Endothelial cell (in vitro differentiated cells): ENCODE measurements at regions not wholly inside any gene's neighbourhood (a gene's known extent, or its start where the extent isn't known, plus 50 kb on each side); places are given as distances from the start of the nearest gene placed in this dataset.

ENCODE experiments used
- DNase-seq: peaks from one replicate; pipeline ENCODE4 v3.0.0; 2021; ENCODE audit warnings: low spot score
- H3K27ac Mint-ChIP-seq: one replicate; pipeline ENCODE4 v1.8.0; 2021; ENCODE audit warnings: mixed read lengths, inconsistent platforms; ENCODE audit not compliant: unreplicated experiment
- H3K27me3 Mint-ChIP-seq: one replicate; pipeline ENCODE4 v1.8.0; 2021; ENCODE audit warnings: mild to moderate bottlenecking, moderate library complexity, mixed read lengths, inconsistent platforms; ENCODE audit not compliant: unreplicated experiment
- H3K36me3 Mint-ChIP-seq: one replicate; pipeline ENCODE4 v1.8.0; 2021; ENCODE audit warnings: mild to moderate bottlenecking, low read depth, mixed read lengths, inconsistent platforms; ENCODE audit not compliant: unreplicated experiment
- H3K4me1 Mint-ChIP-seq: one replicate; pipeline ENCODE4 v1.8.0; 2021; ENCODE audit warnings: mild to moderate bottlenecking, mixed read lengths, inconsistent platforms; ENCODE audit not compliant: unreplicated experiment
- H3K4me3 Mint-ChIP-seq: one replicate; pipeline ENCODE4 v1.8.0; 2021; ENCODE audit warnings: mild to moderate bottlenecking, mixed read lengths, inconsistent platforms; ENCODE audit not compliant: unreplicated experiment
- H3K9me3 Mint-ChIP-seq: one replicate; pipeline ENCODE4 v1.8.0; 2021; ENCODE audit warnings: mixed read lengths, inconsistent platforms; ENCODE audit not compliant: unreplicated experiment
- CTCF ChIP-seq: fragments of 200-600 bp; sonication (generic); IDR thresholded peaks from one replicate; pipeline ENCODE4 v1.5.0; 2021; ENCODE audit warnings: antibody characterized with exemption; ENCODE audit not compliant: unreplicated experiment

GRCh38 chr5:135776457-135776856 lies 58.0 kb upstream of the SLC25A48 start:
- DNase-seq, result no peak
- Mint-ChIP-seq H3K4me1 (no peaks in the 10 kb centered on the region), H3K27ac (no peak overlapping the region), H3K27me3 (no peaks in the 10 kb centered on the region), H3K36me3 (no peaks in the 10 kb centered on the region), H3K9me3 (no peaks in the 10 kb centered on the region), H3K4me3 (no peak overlapping the region)
- no peak for TF ChIP-seq CTCF

GRCh38 chr5:135761746-135762145 lies 72.7 kb upstream of the SLC25A48 start:
- no peak overlapping the region for H3K4me3 Mint-ChIP-seq

GRCh38 chr5:135759149-135759784 lies 75.2 kb upstream of the SLC25A48 start:
- H3K4me3 Mint-ChIP-seq, result no peak overlapping the region

More at GRCh38 chr5:135761746-135762145, 72.7 kb upstream of the SLC25A48 start:
- Mint-ChIP-seq H3K27ac (no peak overlapping the region), H3K9me3 (no peaks in the 10 kb centered on the region), H3K27me3 (no peaks in the 10 kb centered on the region), H3K4me1 (no peaks in the 10 kb centered on the region), H3K36me3 (no peaks in the 10 kb centered on the region)
- no peak for TF ChIP-seq CTCF
- no peak for DNase-seq

GRCh38 chr5:135753990-135754389 lies 80.5 kb upstream of the SLC25A48 start:
- no peak for DNase-seq
- no peak overlapping the region for H3K27ac Mint-ChIP-seq
- no peaks in the 10 kb centered on the region for H3K36me3 Mint-ChIP-seq
- H3K27me3 Mint-ChIP-seq, result no peaks in the 10 kb centered on the region
- no peaks in the 10 kb centered on the region for H3K9me3 Mint-ChIP-seq
- H3K4me1 Mint-ChIP-seq, result no peaks in the 10 kb centered on the region
- H3K4me3 Mint-ChIP-seq, result no peak overlapping the region
- no peak for TF ChIP-seq CTCF

More at GRCh38 chr5:135759149-135759784, 75.2 kb upstream of the SLC25A48 start:
- no peaks in the 10 kb centered on the region for H3K4me1 Mint-ChIP-seq
- no peaks in the 10 kb centered on the region for H3K27me3 Mint-ChIP-seq
- DNase-seq, result no peak
- H3K9me3 Mint-ChIP-seq, result no peaks in the 10 kb centered on the region
- no peak for TF ChIP-seq CTCF
- no peaks in the 10 kb centered on the region for H3K36me3 Mint-ChIP-seq
- H3K27ac Mint-ChIP-seq, result no peak overlapping the region

- TF ChIP-seq CTCF, result no peak
- no peaks in the 10 kb centered on the region for H3K4me1 Mint-ChIP-seq
- no peaks in the 10 kb centered on the region for H3K27me3 Mint-ChIP-seq
- H3K36me3 Mint-ChIP-seq, result peaks cover 6% of the 10 kb centered on the region
- no peaks in the 10 kb centered on the region for H3K9me3 Mint-ChIP-seq
- DNase-seq, result no peak
- no peak overlapping the region for H3K4me3 Mint-ChIP-seq
- no peak overlapping the region for H3K27ac Mint-ChIP-seq
These were observed 84.0 kb upstream of the SLC25A48 start for GRCh38 chr5:135750506-135750905.
